A673 (cell line): ENCODE measurements at regions not wholly inside any gene's neighbourhood (a gene's known extent, or its start where the extent isn't known, plus 50 kb on each side); places are given as distances from the start of the nearest gene placed in this dataset.

Source experiments
- BruUV-seq: library from RNA; stranded (reverse); fragments of 400-500 nt; replicated peaks from 2 replicates; lab custom pipeline; 2021; lab: Mats Ljungman, UMichigan
- CTCF ChIA-PET: fragments of 300-600 bp; sonication (Branson Sonifier 250); formaldehyde crosslinking; loops from one replicate; lab custom pipeline; 2022; ENCODE audit warnings: antibody characterized with exemption; lab: Charles Lee
- POLR2A ChIA-PET: fragments of 300-600 bp; sonication (Branson Sonifier 250); formaldehyde crosslinking; loops from one replicate; lab custom pipeline; 2022; ENCODE audit warnings: antibody characterized with exemption; ENCODE audit not compliant: low non-redundant PET; lab: Charles Lee
- DNase-seq: peaks from one replicate; pipeline ENCODE4 v3.0.0-alpha.2; 2015; ENCODE audit warnings: low spot score
- H3K27ac ChIP-seq: fragments of 200-600 bp; sonication (generic); 2 replicates; pipeline ENCODE4 v1.5.1; 2016; ENCODE audit warnings: mixed run types, low read depth, mild to moderate bottlenecking, mixed read lengths, antibody characterized with exemption, low read length; ENCODE audit not compliant: poor library complexity, severe bottlenecking
- H3K27me3 ChIP-seq: fragments of 200-600 bp; sonication (generic); replicated peaks from 2 replicates; pipeline ENCODE4 v1.6.1; 2017; ENCODE audit warnings: mixed run types, low read depth, mild to moderate bottlenecking, mixed read lengths, antibody characterized with exemption, low read length; ENCODE audit not compliant: insufficient read depth, poor library complexity
- H3K36me3 ChIP-seq: fragments of 200-600 bp; sonication (generic); 2 replicates; pipeline ENCODE4 v1.6.1; 2016; ENCODE audit warnings: mixed run types, mild to moderate bottlenecking, mixed read lengths, antibody characterized with exemption, low read length; ENCODE audit not compliant: insufficient read depth, poor library complexity, severe bottlenecking
- H3K4me1 ChIP-seq: fragments of 200-600 bp; sonication (generic); 2 replicates; pipeline ENCODE4 v1.6.1; 2017; ENCODE audit warnings: mixed run types, mild to moderate bottlenecking, mixed read lengths, antibody characterized with exemption, low read length; ENCODE audit not compliant: insufficient read depth, poor library complexity, severe bottlenecking
- H3K4me3 ChIP-seq: fragments of 200-600 bp; sonication (generic); 2 replicates; pipeline ENCODE4 v1.5.1; 2016; ENCODE audit warnings: low read depth, mixed run types, mild to moderate bottlenecking, mixed read lengths, low read length; ENCODE audit not compliant: poor library complexity, severe bottlenecking
- H3K9me3 ChIP-seq: fragments of 200-600 bp; sonication (generic); 2 replicates; pipeline ENCODE4 v1.6.1; 2016; ENCODE audit warnings: mixed run types, low read depth, mild to moderate bottlenecking, mixed read lengths, antibody characterized with exemption, low read length; ENCODE audit not compliant: poor library complexity, severe bottlenecking
- CTCF ChIP-seq: fragments of 300-800, 200-600 bp; sonication (generic); conservative IDR thresholded peaks from 2 replicates; pipeline ENCODE4 v1.5.1; 2017; ENCODE audit warnings: low read depth, mild to moderate bottlenecking, antibody characterized with exemption, low read length, moderate library complexity, mixed read lengths
- EZH2 ChIP-seq: fragments of 200-600 bp; sonication (generic); IDR thresholded peaks from 2 replicates; pipeline ENCODE4 v1.6.1; 2017; ENCODE audit warnings: borderline replicate concordance, low read depth, mild to moderate bottlenecking, mixed read lengths, antibody characterized with exemption, low read length; ENCODE audit not compliant: poor library complexity, severe bottlenecking
- intact Hi-C: fragments of 100-400 bp; cut with micrococcal nuclease; formaldehyde crosslinking; loops from one replicate; pipeline ENCODE4 v1.10.0; 2022; ENCODE audit not compliant: unreplicated experiment

GRCh38 chr4:157444014-157444413 lies 223.5 kb downstream of the GRIA2 start:
- H3K4me1 ChIP-seq, result no peaks in the 10 kb centered on the region
- DNase-seq, result no peak
- no peak overlapping the region for H3K4me3 ChIP-seq
- BruUV-seq, result no TSS peak
- H3K9me3 ChIP-seq, result no peaks in the 10 kb centered on the region
- H3K27ac ChIP-seq, result no peak overlapping the region
- no peak for TF ChIP-seq EZH2
- TF ChIP-seq CTCF, result no peak
- intact Hi-C loops, result no loop called here
- ChIA-PET CTCF (no interaction called here), POLR2A (no interaction called here)
- H3K27me3 ChIP-seq, result no peaks in the 10 kb centered on the region
- no peaks in the 10 kb centered on the region for H3K36me3 ChIP-seq

GRCh38 chr4:157443537-157443936 lies 223.0 kb downstream of the GRIA2 start:
- Histone ChIP-seq H3K4me1 (no peaks in the 10 kb centered on the region), H3K36me3 (no peaks in the 10 kb centered on the region), H3K27me3 (no peaks in the 10 kb centered on the region), H3K4me3 (no peak overlapping the region), H3K9me3 (no peaks in the 10 kb centered on the region), H3K27ac (no peak overlapping the region)
- TF ChIP-seq CTCF (no peak), EZH2 (no peak)
- CTCF ChIA-PET, result no interaction called here
- no peak for DNase-seq
- intact Hi-C loops, result no loop called here
- no TSS peak for BruUV-seq
- POLR2A ChIA-PET, result no interaction called here

- no peaks in the 10 kb centered on the region for H3K4me1 ChIP-seq
- no peak for DNase-seq
- POLR2A ChIA-PET, result no interaction called here
- H3K36me3 ChIP-seq, result no peaks in the 10 kb centered on the region
- no peak overlapping the region for H3K27ac ChIP-seq
- no TSS peak for BruUV-seq
- no peaks in the 10 kb centered on the region for H3K9me3 ChIP-seq
- intact Hi-C loops, result no loop called here
- no peaks in the 10 kb centered on the region for H3K27me3 ChIP-seq
- CTCF ChIA-PET, result no interaction called here
- no peak for TF ChIP-seq CTCF
- no peak for TF ChIP-seq EZH2
- H3K4me3 ChIP-seq, result no peak overlapping the region
Measured at GRCh38 chr4:157425897-157426296, 205.4 kb downstream of the GRIA2 start.
